CD14-positive monocyte (primary cell): ENCODE measurements at regions not wholly inside any gene's neighbourhood (a gene's known extent, or its start where the extent isn't known, plus 50 kb on each side); places are given as distances from the start of the nearest gene placed in this dataset.

Experiments
- DNase-seq, 3 donors: peaks; one replicate each; pipeline ENCODE4 v3.0.0-alpha.2; 2011 to 2022
- H2AFZ ChIP-seq: 2 replicates; pipeline ENCODE4 v1.6.0; 2012; ENCODE audit warnings: mild to moderate bottlenecking, low read depth, low read length, inconsistent platforms; ENCODE audit not compliant: insufficient read depth, poor library complexity, severe bottlenecking
- H3K27ac ChIP-seq, 2 donors: 1 replicate in 1 of 2; 2 replicates in 1 of 2; pipeline ENCODE4 v1.5.1; 2012 to 2013; ENCODE audit warnings: low read length in 2 of 2, control low read depth in 1 of 2, inconsistent platforms in 1 of 2, low read depth in 1 of 2, mild to moderate bottlenecking in 1 of 2
- H3K27me3 ChIP-seq, 2 donors: one replicate each; pipeline versions ENCODE4 v1.6.0 to v1.6.1; 2011 to 2013; ENCODE audit warnings: low read length in 2 of 2; ENCODE audit not compliant: control insufficient read depth in 2 of 2, insufficient read depth in 2 of 2
- H3K36me3 ChIP-seq, 2 donors: replicated peaks in 1 of 2; 1 replicate in 1 of 2; 2 replicates in 1 of 2; pipeline versions ENCODE4 v1.5.1 to v1.6.1; 2012 to 2013; ENCODE audit warnings: low read length in 2 of 2, control low read depth in 1 of 2, inconsistent platforms in 1 of 2, mild to moderate bottlenecking in 1 of 2; ENCODE audit not compliant: insufficient read depth in 2 of 2, control insufficient read depth in 1 of 2
- H3K4me1 ChIP-seq, 2 donors: 1 replicate in 1 of 2; 2 replicates in 1 of 2; pipeline versions ENCODE4 v1.5.1 to v1.6.1; 2012 to 2013; ENCODE audit warnings: low read length in 2 of 2, control low read depth in 1 of 2, inconsistent platforms in 1 of 2, mild to moderate bottlenecking in 1 of 2, moderate library complexity in 1 of 2; ENCODE audit not compliant: insufficient read depth in 2 of 2, control insufficient read depth in 1 of 2
- H3K4me2 ChIP-seq: replicated peaks from 2 replicates; pipeline ENCODE3; 2012; ENCODE audit warnings: low read length, moderate library complexity, mild to moderate bottlenecking; ENCODE audit not compliant: poor library complexity, severe bottlenecking; ENCODE audit errors: extremely low read depth
- H3K4me3 ChIP-seq, 3 experiments: fragments of 200-600 bp in 1 of 3; sonication (generic) in 1 of 3; replicated peaks in 1 of 3; 1 replicate in 2 of 3; 2 replicates in 1 of 3; pipeline ENCODE4 v1.5.1; 2011 to 2013; ENCODE audit warnings: low read length in 3 of 3, mild to moderate bottlenecking in 3 of 3, control low read depth in 2 of 3, low read depth in 2 of 3, inconsistent platforms in 1 of 3, moderate library complexity in 1 of 3
- H3K79me2 ChIP-seq: 2 replicates; pipeline ENCODE4 v1.6.0; 2012; ENCODE audit warnings: mild to moderate bottlenecking, control low read depth, inconsistent platforms, low read length, moderate library complexity; ENCODE audit not compliant: insufficient read depth
- H3K9ac ChIP-seq: 2 replicates; pipeline ENCODE4 v1.6.0; 2017; ENCODE audit warnings: low read length, mild to moderate bottlenecking; ENCODE audit not compliant: insufficient read depth, poor library complexity, severe bottlenecking
- H3K9me3 ChIP-seq, 2 donors: replicated peaks in 1 of 2; 1 replicate in 1 of 2; 2 replicates in 1 of 2; pipeline versions ENCODE4 v1.5.1 to v1.6.1; 2012 to 2013; ENCODE audit warnings: low read length in 2 of 2, control low read depth in 1 of 2; ENCODE audit not compliant: control insufficient read depth in 1 of 2, insufficient read depth in 1 of 2
- H4K20me1 ChIP-seq: 2 replicates; pipeline ENCODE4 v1.6.0; 2012; ENCODE audit warnings: mild to moderate bottlenecking, low read length, control low read depth, moderate library complexity; ENCODE audit not compliant: insufficient read depth
- H3K27ac Mint-ChIP-seq, 7 donors: one replicate each; pipeline ENCODE4 v1.8.0; 2020; ENCODE audit warnings: mild to moderate bottlenecking in 7 of 7, mixed read lengths in 7 of 7, moderate library complexity in 6 of 7, inconsistent platforms in 2 of 7
- H3K27me3 Mint-ChIP-seq, 3 donors: one replicate each; pipeline ENCODE4 v1.8.0; 2021 to 2022; ENCODE audit warnings: low read depth in 3 of 3, mild to moderate bottlenecking in 3 of 3, mixed read lengths in 3 of 3, moderate library complexity in 3 of 3, inconsistent platforms in 1 of 3
- H3K36me3 Mint-ChIP-seq, 2 donors: one replicate each; pipeline ENCODE4 v1.8.0; 2020; ENCODE audit warnings: mixed read lengths in 2 of 2, inconsistent platforms in 1 of 2, mild to moderate bottlenecking in 1 of 2
- H3K4me1 Mint-ChIP-seq: one replicate; pipeline ENCODE4 v1.8.0; 2020; ENCODE audit warnings: mild to moderate bottlenecking, mixed read lengths
- H3K4me3 Mint-ChIP-seq, 2 donors: one replicate each; pipeline ENCODE4 v1.8.0; 2020; ENCODE audit warnings: mild to moderate bottlenecking in 2 of 2, mixed read lengths in 2 of 2, moderate library complexity in 1 of 2
- H3K9me3 Mint-ChIP-seq, 7 donors: one replicate each; pipeline ENCODE4 v1.8.0; 2020 to 2022; ENCODE audit warnings: mixed read lengths in 7 of 7, mild to moderate bottlenecking in 6 of 7, moderate library complexity in 6 of 7, inconsistent platforms in 2 of 7
- CTCF ChIP-seq: fragments of 200-600 bp; IDR thresholded peaks from one replicate; pipeline ENCODE4 v1.8.0; 2022; ENCODE audit warnings: antibody characterized with exemption, mild to moderate bottlenecking
- WGBS: methylation state at CpG from one replicate; pipeline ENCODE4 v1.1.5; 2013; ENCODE audit warnings: missing lambda C conversion rate; ENCODE audit not compliant: insufficient coverage; 5-methylcytosine and 5-hydroxymethylcytosine counted together
- intact Hi-C, 2 donors: fragments of 100-400 bp; cut with micrococcal nuclease; formaldehyde crosslinking; loops; one replicate each; pipeline versions ENCODE4 v1.15.0 to v1.15.1; 2023

DNA sequence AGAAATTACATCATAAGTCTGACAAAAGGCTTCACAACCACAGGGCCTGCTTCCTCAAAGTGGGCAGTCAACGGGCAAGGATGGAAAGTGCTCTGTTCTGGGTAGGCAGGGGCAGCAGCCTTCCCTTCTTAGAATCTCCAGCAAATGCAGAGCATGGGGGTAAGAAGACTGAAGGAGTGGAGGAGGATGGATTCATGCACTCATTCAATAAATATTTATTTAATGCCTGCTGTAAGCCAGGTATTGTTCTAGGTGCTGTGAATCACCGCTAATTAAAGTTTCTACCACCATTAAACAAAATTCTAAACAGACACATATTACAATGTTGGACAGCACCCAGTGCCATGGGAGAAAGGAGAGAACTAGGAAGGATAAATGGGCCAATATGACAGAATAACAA, 195.6 kb downstream of the ELAVL2 start:
- intact Hi-C loops = no loop called here
- Histone ChIP-seq H3K4me2 (no peak overlapping the region), H3K27me3 (no peaks in the 10 kb centered on the region), H3K4me3 (no peak overlapping the region), H3K27ac (no peak overlapping the region), H3K79me2 (no peaks in the 10 kb centered on the region), H3K36me3 (no peaks in the 10 kb centered on the region), H4K20me1 (no peaks in the 10 kb centered on the region), H2AFZ (no peak overlapping the region), H3K4me1 (no peaks in the 10 kb centered on the region), H3K9ac (no peak overlapping the region), H3K9me3 (peaks cover 5% of the 10 kb centered on the region in 2 donors)
- no peak for DNase-seq
- no peaks in the 10 kb centered on the region for H3K4me1 Mint-ChIP-seq
- no peaks in the 10 kb centered on the region for H3K27me3 Mint-ChIP-seq
- H3K36me3 Mint-ChIP-seq = no peaks in the 10 kb centered on the region
- no peak overlapping the region for H3K27ac Mint-ChIP-seq
- H3K4me3 Mint-ChIP-seq = no peak overlapping the region
- no CpG with 5 or more reads among the region's 2 CpGs for WGBS
- TF ChIP-seq CTCF = no peak
- H3K9me3 Mint-ChIP-seq = peaks cover 0 to 3% (median 2%) of the 10 kb centered on the region in 7 donors

DNA sequence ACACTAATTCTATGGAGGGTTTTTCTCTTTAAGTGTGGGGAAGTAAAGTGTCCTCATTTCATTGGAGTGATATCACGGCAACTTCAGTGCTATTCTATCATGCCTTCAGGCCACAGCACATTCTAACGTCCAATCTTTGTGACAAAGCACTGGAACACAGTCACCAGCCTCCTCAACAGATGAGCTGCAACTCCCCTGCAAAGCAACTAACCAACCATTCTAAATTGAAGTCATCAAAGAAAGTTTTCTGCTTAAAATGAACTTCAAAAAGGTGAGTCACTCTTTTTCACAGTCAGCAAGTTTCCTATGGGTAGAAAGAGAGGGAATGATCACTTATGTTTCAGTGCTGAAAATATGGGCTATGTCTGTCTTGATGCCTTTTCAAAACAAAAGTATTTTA, 190.8 kb downstream of the ELAVL2 start:
- Histone ChIP-seq H3K4me1 (no peaks in the 10 kb centered on the region), H3K27ac (no peak overlapping the region), H3K4me2 (no peak overlapping the region), H3K9ac (no peak overlapping the region), H3K36me3 (no peaks in the 10 kb centered on the region), H3K9me3 (peaks cover 7 to 9% of the 10 kb centered on the region in 2 donors), H2AFZ (no peak overlapping the region), H3K27me3 (no peaks in the 10 kb centered on the region), H3K79me2 (no peaks in the 10 kb centered on the region), H3K4me3 (no peak overlapping the region), H4K20me1 (no peaks in the 10 kb centered on the region)
- no peak for DNase-seq
- H3K27ac Mint-ChIP-seq = no peak overlapping the region
- no peaks in the 10 kb centered on the region for H3K36me3 Mint-ChIP-seq
- no peaks in the 10 kb centered on the region for H3K4me1 Mint-ChIP-seq
- H3K9me3 Mint-ChIP-seq = peaks cover 0 to 7% (median 4%) of the 10 kb centered on the region in 7 donors
- intact Hi-C loops = no loop called here
- H3K4me3 Mint-ChIP-seq = no peak overlapping the region
- no peak for TF ChIP-seq CTCF
- WGBS = no CpG with 5 or more reads among the region's 2 CpGs
- H3K27me3 Mint-ChIP-seq = no peaks in the 10 kb centered on the region
